ENCODE measurements at regions not wholly inside any gene's neighbourhood (a gene's known extent, or its start where the extent isn't known, plus 50 kb on each side); places are given as distances from the start of the nearest gene placed in this dataset.
A peak's percentile ranks its signal among the peaks of the same experiment; 100 is the strongest.

DNA sequence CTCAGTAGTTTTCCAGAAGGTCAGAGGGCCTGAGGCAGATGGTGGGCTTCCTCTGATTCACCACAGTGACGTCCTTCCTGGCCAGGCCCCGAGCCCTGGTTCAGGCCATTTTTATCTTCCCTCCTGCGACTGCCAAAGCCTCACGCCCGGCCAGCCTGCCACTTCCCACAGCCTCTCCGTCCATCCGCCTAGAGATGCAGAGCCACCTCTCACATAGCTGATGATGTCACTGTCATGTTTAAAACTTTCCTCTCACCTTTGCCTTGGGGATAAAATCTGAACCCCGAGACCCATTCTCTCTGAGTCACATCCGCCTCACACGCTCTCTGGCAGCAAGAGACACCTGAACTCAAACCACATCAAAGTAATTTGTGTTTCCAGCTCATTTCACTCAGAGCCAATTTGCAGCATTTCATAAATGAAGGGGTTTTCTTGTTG lies 175.3 kb downstream of the QDPR start:
- no peak for DNase-seq

DNA sequence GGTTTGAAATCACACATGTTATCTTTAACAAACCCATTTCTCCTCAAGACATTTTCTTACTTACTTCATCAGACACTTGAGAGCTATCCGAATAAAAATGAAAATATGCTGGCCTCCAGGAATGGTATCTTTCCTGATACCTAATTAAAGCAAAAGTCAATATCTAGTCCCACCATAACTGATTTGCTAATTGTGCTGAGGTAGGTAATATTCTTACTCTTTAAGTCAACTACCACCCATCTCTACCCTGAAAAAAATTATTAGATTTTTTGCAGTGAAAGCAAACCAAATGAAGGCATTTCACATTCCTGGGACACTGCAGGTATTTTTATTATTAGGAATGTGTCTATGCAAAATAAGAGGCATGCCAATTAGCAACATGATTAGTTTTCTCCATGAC lies 175.8 kb downstream of the QDPR start:
- DNase-seq = no peak

DNA sequence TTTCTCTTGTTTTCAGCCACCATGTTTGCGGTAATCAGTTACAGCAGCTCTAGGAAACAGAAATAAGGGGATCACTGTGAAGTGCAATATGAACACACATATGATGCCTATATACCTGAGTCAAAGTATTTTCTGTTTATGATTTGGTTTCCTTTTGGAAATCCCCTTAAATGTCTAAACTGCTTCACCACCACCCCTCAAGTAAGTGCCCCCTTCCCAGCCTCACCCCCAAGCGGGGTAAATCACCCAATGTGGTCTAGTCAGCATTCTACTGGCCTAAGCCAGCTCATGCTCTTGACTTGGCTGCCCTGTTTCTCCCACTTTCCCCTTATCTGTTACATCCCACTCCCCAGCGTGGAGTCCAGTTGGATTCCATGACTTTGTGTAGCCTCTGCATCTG lies 176.5 kb downstream of the QDPR start:
- no peak for DNase-seq

DNA sequence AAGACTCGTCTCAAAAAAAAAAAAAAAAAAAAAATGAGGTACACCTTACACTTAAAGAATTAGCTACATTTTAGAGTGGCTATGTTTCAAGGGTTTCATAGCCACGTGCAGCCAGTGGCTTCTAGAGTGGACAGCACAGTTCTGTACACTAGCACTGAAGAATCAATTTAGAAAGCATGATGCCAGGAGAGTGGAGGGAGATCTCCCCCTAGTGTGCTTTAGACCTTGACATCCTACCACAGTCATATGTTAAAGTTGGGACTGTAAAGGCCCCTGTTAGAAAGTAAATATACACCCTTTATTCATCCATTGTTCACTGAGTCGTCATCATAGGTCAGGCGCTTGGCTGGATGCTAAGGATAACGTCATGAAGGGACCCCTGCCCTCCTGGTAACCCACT lies 179.4 kb downstream of the QDPR start:
- no peak for DNase-seq

DNA sequence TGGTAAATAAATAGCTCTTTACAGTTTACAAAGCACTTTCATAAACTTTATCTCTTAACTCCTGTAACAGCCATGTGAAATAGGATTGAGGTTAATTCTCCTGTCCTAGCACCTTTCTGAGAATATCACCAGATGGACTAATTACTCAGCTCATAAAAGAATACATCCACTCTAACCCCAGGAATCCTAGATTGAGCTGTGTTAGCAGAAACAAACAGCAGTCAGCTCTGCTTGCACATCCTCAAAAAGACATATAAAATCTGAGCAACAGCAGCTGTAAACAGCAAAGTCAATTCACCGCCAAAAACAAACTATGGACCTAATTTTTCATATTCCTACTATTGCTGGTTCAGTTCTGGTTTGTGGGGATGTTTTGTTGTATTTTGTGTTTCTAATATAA lies 182.8 kb downstream of the QDPR start:
- no peak for DNase-seq

DNA sequence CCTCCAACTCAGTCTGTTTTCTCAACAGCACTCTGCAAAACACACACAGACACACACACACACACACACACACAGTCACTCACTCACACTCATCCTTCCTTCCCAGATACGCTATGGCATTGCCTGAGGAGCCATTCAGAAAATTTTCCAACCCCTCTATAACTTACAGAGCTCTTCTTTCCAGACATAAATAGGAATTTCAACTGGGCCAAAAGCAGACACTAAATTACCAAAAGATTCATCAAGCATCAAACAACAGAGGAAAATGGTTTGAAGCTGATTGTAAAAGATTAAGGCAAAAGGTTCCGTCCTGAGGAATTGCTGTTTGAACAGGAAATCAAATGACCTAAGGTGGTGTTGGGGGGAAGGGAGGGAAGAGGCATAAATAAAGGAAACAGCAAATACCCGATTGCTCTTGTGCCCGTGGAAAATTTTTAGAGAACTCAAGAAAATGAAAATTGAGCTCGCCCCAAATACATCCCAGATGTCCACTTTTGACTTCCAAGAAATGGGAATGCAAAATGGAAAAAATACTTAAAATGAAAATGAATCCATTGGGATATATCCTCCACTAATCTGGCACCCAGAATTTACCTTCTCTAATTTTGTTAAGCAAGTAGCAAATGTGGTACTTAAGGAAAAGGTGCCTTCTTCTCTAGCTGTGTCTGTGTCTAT lies 183.6 kb downstream of the QDPR start:
- no peak for DNase-seq

DNA sequence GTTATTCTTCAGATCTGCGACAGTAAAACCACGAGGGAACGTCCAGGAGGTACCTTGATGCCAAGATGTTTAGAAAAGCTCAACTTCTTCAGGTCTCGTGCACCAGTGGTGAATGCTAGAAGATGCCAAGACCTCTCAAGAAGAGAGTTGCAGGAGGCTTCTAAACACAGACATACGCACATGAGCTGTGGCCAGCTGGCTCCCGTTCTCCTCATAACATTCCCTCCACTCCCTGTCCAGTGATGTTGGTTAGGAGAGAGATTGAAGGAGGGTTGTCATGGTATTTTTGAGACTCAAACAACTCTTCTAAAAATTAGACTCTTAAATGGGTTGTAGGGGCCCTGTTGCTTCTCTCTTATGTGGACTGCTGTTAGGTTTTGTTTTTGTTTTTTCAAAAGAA lies 184.3 kb downstream of the QDPR start:
- DNase-seq = no peak

DNA sequence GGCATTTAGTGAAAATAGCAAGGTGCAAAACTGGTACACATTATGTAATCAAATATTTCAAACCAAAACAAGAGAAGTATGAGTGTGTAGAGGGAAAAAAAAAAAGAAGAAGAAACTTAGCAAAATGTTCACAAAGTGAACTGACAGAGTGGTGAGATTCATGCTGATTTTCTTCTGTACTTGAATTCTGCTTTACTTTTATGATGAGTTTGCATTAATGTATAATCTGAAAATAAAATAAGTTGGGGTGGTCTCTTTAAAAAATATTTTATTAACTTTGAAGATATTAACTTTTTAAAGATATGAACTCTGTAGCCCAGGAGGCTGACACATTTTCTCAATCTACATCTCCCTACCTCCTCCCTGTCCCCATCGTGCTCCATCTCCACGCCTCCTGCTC lies 185.1 kb downstream of the QDPR start:
- DNase-seq = peak in 1 of 4 experiments; percentile 9

DNA sequence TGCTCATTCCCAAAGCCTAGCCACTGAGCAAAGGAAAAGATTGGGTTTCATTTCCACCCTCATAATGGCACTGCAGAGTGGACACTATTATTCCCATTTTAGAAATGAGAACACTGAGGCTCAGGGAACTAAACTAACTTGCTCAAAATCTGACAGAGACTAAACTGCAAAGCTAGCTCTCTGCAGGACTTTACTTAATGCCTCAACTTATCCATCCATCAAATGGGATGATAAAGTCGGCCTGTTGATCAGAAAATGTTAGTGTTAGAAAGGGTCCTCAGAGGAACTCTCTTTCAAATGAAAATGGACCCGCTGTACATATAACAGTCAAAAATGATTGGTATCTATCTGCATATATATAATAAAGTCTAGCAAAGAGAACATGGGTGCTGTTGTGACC lies 186.8 kb downstream of the QDPR start:
- DNase-seq = no peak

DNA sequence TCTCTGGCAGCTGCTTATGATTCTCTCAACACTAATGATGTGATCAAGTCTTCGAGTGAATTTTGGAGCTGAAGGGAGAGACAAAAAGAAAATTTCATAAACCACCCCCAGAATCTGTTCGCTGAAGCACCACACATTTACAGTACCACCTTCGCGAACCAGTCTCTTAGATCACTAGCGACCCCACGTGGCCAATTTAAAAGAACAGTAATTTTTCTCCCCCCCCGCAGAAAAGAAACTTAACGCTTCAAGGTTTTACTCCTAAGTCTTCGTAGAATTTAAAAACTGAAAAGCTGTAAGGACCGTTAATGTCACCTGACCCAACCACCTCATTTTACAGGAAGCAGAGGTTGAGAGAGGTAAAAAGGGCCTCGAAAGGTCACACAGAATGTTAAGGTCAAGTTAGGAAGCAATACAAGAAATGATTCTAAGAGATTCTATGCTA lies 187.5 kb downstream of the QDPR start:
- DNase-seq = peak; percentile 32 to 56 (median 50)

DNA sequence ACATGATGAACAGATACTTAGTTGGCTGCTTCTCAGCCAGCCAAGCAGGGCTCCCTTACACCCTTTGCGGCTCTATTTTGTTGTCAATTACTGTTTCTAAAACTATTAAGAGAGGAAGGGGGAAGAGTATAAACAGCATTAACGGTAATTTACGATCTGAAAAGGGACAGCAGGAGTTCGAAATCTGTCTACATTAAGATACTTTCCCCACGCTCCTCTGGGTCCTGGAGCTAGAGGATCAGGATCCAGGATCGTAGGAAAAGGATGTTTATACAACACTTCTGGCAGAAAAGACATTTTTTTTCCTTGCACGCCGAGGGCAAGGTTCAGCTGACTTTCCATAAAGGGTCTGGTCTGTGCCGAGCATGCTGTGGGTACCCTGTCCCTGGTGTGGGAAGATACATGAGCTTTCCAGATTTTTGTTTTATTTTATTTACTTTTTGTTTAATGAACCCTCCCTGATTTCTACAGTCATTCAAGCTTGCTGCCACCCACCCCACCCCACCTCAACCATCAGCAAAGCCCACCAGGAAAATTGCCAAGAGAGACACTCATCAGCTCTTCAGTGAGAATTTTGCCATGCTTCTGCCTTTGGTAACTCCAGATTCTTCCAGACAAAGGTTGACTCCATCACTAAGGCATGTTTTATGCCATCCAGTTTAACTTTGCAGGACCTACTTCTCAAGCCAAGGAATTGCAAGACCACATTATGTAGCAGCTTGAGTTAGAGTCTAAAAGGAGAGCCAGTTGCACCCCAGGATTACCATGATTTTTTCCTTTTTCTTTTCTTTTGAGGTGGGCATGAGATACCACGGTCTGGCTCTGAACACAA lies 188.1 kb downstream of the QDPR start:
- DNase-seq = no peak

DNA sequence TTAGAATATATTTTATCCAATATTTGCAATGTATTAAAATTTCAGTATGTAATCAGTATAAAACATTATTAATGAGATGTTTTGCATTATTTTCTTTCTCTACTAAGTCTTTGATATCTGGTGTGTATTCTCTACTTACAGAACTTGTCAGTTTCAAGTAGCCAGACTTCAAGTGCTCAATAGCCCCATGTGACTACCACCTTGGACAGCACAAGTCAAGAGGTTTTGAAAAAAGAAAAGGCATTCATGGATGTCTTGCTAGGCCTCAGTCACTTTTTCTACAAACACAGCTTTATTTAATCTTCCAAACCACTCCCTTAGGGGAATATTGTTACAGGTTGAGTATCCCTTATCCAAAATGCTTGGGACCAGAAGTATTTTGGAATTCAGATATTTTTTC lies 189.4 kb downstream of the QDPR start:
- DNase-seq = no peak

DNA sequence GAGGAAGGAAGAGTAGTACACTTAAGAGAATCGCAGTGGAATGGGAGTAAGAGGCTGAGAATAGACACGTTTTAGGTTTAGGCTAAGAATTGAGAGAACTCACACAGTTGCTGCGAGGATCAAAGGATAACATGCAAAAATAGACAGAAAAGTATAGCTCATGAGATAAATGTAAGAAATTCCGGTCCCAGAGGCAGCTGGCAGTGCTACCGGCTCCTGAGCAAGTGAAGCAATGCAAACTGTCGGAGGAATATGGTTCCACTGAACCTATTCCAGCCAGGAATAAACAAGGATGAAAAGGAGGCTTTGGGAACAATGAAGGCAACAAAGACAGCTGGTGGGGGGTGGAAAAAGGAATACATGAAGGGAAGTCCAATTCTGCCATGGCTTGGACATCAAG lies 191.8 kb downstream of the QDPR start:
- DNase-seq = no peak

DNA sequence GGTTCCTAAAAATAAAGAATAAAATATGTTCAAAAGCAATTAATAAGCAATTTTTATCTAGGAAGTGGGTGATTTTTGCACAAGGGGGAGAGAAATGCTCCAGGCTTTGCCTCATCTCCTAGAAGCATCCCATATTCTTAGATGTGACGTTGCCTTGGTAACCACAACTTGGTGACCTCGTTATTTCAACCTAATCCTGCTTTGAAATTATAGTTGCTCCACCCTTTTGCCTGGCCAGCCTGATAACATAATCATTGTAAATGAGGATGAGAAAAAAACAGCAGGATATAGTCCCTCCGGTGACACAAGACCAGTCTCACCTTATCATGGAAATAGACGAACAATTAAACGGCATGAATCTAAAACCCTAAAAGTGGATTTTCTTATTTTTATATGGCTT lies 194.4 kb downstream of the QDPR start:
- no peak for DNase-seq

DNA sequence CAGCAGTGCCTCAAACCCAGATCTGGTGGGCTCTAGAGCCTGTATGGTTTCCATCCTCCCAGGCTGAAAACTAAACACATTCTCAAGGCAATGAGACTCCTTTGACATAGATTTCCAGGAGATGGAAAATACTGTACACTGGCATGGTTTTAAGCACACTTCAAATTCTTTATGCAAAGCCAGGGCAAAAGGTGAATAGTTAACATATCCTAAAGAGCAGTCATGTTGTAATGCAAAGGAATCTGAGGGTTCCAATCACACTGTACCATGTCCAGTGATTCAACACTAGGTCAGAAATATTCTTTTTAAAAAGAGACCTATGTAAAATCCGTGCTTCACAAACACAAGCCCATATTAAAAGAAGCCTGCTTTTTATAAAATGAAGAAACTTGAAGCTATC lies 195.3 kb downstream of the QDPR start:
- no peak for DNase-seq

DNA sequence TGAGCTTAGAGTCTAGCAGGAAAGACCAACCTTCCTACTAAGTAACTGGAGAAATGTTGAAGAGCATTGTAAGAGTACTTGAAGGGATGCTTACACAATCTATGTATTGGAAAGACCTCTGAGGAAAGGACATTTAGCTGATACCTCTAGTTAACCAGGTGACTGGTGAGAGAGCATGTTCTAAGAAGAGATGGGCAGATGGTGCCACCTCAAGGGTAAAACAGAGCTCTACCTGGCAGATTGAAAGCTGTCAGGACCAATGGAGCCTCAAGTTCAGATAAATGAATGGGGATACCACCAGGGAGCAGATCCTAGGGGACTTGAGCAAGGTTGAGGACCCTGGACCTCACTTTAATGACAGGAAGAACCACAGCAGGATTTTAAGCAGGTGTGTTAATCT lies 196.4 kb downstream of the QDPR start:
- no peak for DNase-seq

DNA sequence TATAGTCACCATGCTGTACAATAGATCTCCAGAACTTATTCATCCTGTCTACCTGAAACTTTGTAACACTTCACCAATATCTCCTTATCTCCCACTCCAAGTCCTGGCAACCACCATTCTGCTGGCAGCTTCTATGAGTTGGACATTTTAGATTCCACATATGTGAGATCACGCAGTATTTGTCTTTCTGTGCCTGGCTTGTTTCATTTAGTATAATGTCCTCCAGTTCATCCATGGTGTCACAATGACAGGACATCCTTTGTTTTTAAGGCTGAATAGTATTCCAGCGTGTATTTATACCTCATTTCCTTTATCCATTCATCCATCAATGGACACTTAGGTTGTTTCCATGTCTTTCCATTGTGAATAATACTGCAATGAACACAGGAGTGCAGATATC lies 198.7 kb downstream of the QDPR start:
- no peak for DNase-seq

DNA sequence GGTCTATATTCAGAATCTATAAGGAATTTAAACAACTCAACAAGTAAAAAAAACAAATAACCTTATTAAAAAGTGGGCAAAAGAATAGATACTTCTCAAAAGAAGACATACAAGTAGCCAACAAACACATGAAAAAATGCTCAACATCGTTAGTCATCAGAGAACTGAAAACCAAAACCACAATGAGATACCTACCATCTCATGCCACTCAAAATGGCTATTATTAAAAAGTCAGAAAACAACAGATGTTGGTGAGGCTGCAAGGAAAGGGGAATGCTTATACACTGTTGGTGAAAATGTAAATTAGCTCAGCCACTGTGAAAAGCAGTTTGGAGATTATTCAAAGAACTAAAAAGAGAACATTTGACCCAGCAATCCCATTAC lies 201.6 kb downstream of the QDPR start:
- DNase-seq = no peak

DNA sequence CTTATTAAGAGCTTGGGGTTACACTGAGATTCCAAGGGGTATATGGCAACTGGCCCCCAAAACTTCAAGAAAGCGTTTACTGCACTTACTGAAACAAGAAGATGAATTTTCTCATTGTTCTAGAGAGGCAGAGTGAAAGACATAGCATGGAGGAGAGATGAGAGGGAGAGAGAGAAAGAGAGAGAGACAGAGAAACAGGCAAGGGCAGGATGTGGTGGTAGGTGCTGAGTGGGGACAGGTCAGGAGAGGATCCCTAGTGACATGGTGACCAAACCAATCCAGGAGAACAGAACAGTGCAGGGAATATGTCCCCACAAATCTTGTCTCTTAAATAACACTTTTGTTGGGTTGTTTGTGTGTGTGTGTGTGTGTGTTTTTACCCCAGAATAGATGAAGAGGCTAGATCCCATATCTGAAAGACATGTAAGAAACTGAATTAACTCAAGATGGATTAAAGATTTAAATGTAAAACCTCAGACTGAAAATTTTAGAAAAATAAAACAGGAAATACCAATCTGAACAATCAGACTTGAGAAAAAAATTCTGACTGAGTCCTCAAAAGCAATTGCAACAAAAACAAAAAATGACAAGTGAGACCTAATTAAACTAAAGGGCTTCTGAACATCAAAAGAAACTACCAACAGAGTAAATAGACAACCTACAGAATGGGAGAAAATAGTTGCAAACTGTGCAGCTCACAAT lies 202.2 kb downstream of the QDPR start:
- no peak for DNase-seq

DNA sequence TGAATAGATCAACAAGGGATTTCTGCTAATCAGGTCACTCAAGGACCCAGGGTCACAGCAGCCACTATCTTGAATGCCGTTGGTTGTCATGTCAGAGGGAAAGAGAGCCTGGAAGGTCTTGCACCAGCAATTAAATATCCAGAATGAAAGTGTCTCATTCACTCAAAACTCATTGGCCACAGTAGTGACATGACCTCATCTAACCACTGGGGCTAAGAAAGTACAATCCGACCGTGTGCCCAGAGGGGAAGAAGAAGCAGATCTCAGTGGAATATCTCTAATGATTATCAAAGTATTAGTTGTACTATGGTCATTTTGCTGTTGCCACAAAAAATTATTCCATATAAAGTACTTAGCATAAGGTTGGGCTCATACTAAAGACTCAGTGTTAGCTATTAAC lies 210.0 kb downstream of the QDPR start:
- DNase-seq = no peak

DNA sequence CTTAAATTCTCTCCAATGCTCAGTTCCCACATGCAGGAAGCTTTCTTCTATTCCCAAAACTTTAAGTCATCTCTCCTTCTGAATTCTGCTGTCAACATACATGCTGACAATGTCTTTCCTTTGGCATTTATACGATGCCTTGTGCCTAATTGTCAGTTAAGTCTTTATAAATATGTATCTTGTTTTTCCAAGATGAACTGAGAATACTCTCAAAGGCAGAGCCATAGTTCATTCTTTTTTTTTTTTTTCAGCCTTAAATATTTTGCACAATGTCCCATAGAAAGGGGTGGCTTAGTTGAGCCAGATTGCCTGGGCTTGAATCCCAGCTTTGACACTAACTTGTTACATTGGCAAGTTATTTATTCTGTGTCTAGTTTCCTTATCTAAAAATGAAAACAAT lies 210.6 kb downstream of the QDPR start:
- DNase-seq = no peak

DNA sequence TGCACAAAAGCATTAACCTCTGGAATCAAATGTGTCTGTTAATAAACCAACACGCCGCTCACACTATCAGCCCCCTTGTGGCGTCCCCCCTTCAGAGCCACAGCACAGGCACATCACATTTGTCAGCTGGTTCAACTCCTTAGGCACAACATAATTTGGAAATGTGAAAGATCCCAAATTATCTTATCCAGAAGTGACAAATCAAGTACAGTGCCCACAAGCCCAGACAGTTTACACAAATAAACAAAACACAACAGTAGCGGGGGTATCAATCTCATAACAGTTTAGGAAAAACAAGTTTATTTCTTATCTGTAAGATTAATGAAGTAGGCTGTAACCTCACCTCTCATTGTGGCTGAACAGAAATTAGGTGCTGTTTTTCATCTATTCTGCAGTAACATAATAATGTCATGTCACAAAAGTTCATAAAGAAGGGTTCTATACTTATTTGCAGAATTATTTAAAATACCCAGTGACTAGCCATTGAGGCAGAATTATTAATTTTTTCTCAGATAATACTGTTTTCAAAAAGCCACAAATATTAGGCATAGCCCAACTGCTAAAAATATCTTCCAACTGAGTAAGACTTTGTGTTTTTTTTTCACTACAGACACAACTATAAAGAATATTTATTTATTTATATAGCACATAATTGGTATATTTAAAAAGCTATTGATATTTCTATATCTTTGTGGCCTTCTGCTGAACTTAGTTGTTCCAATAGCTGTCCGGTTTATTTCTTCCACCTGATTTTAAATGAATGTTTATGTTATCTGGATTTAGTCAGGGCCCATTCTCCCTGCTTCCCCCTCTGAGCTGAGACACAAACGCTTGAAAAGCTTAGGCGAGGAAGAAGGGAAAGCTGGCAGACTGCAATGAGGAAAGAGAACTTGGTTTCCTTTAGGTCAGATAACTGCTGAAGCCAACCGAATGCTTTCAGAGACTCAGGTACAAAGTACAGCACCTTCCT lies 214.7 kb downstream of the QDPR start:
- DNase-seq = no peak

DNA sequence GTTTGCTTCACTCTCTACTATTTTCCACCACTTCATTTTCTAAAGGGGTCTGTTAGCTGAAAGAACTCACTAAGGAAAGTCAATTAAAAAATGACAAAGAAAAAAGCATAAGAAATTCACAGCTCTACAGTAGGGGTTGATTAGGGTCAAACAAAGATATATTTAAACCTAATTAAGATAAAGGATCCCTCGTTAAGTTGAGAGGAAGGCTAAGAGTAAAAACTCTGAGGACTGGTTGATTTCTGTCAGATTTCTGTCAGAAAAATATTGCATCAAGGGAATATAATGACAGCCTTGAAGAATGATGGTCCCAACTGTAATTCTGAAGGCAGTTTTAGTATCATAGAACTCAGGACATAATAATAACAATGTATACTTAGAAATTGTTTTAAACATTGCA lies 218.0 kb downstream of the QDPR start:
- no peak for DNase-seq

Data from suppressor macrophage (primary cell).